ENCODE measurements at regions not wholly inside any gene's neighbourhood (a gene's known extent, or its start where the extent isn't known, plus 50 kb on each side); places are given as distances from the start of the nearest gene placed in this dataset.

DNA sequence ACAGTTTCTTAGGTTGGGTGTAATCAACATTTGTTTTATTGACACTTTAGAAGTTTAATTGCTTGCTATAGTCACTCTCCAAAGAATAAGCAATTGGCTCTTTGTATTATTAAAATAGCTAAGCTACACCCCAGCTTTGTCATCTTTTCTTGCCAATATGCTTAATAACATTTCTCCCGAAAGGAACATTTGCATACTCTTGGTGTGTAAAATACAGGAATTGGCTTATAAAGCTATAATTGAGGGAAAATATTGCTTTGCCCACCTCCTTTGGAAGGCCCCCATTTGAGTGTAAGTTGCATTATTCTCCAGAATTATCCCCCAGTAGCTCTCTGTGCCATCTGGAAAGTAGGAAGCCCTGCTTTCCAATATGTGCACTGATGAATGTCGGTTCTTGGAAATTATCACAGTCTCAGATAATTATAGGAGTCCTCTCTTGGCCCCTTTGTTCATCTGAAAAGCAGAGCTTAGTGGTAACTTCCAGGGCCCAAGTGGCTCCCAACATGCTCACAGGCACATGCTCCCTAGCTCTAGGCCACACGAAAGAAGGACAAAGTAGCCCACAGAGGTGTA, 92.4 kb upstream of the B3GAT2 start:
- no peak overlapping the region for H3K4me3 ChIP-seq (ENCODE audit: insufficient read depth, low read depth, low read length, poor library complexity, severe bottlenecking)
- H3K36me3 ChIP-seq (ENCODE audit: control insufficient read depth, insufficient read depth, low read length): no peaks in the 10 kb centered on the region
- H3K27ac ChIP-seq (ENCODE audit: insufficient read depth, low read length, poor library complexity, severe bottlenecking): no peak overlapping the region
- H3K27me3 ChIP-seq (replicated peaks; ENCODE audit: control insufficient read depth, insufficient read depth, low read length, poor library complexity, severe bottlenecking): no peaks in the 10 kb centered on the region
- no peaks in the 10 kb centered on the region for H3K4me1 ChIP-seq (ENCODE audit: control insufficient read depth, insufficient read depth, low read length, poor library complexity, severe bottlenecking)
- DNase-seq: no peak
- no peaks in the 10 kb centered on the region for H3K9me3 ChIP-seq (ENCODE audit: control insufficient read depth, low read length)

DNA sequence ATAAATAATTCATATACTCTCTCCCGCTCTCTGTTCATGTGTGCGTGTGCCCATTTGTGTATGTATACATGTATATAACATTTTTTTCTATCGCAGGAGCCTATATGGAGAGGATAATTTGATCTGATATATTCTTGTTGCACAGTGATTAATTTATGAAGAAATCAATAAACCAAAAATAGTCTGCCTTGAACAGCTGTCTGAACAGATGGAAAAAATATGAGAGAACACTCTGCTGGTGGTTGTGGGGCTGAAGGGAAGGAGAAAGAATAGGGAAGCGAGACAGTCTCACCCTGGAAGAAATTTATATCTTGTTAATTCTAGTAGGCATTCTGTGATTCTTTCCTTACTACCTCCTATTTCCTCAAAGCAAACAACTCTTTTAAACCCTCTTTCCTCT, 96.6 kb upstream of the B3GAT2 start:
- no peaks in the 10 kb centered on the region for H3K27me3 ChIP-seq (replicated peaks; ENCODE audit: control insufficient read depth, insufficient read depth, low read length, poor library complexity, severe bottlenecking)
- no peaks in the 10 kb centered on the region for H3K4me1 ChIP-seq (ENCODE audit: control insufficient read depth, insufficient read depth, low read length, poor library complexity, severe bottlenecking)

DNA sequence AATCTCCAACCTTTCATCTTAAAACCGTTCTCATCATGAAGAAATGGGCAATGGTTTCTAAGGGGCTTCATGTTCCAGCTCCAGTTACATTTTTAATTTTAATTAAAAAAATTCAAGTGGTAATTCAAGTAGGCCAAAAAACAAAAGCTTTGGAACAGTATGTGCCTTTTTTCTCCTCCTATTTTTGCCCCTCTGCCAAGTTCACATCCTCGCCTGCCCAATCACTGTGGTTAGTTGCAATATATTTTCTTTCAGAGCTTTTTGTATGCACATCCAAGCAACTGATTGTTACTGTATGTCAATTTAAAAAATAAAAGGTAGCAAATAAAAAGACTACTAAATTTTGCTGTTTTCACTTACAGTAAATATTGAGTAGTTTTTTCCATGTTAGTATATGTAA, 99.8 kb upstream of the B3GAT2 start:
- no peaks in the 10 kb centered on the region for H3K36me3 ChIP-seq (ENCODE audit: control insufficient read depth, insufficient read depth, low read length)
- H3K9me3 ChIP-seq (ENCODE audit: control insufficient read depth, low read length): no peaks in the 10 kb centered on the region
- H3K4me3 ChIP-seq (ENCODE audit: insufficient read depth, low read depth, low read length, poor library complexity, severe bottlenecking): no peak overlapping the region
- no peaks in the 10 kb centered on the region for H3K27me3 ChIP-seq (replicated peaks; ENCODE audit: control insufficient read depth, insufficient read depth, low read length, poor library complexity, severe bottlenecking)
- no peak overlapping the region for H3K27ac ChIP-seq (ENCODE audit: insufficient read depth, low read length, poor library complexity, severe bottlenecking)
- no peaks in the 10 kb centered on the region for H3K4me1 ChIP-seq (ENCODE audit: control insufficient read depth, insufficient read depth, low read length, poor library complexity, severe bottlenecking)
- no peak for DNase-seq

More for the DNA sequence above, 96.6 kb upstream of the B3GAT2 start:
- no peaks in the 10 kb centered on the region for H3K9me3 ChIP-seq (ENCODE audit: control insufficient read depth, low read length)
- no peak overlapping the region for H3K27ac ChIP-seq (ENCODE audit: insufficient read depth, low read length, poor library complexity, severe bottlenecking)
- H3K36me3 ChIP-seq (ENCODE audit: control insufficient read depth, insufficient read depth, low read length): no peaks in the 10 kb centered on the region
- H3K4me3 ChIP-seq (ENCODE audit: insufficient read depth, low read depth, low read length, poor library complexity, severe bottlenecking): no peak overlapping the region
- DNase-seq: no peak

DNA sequence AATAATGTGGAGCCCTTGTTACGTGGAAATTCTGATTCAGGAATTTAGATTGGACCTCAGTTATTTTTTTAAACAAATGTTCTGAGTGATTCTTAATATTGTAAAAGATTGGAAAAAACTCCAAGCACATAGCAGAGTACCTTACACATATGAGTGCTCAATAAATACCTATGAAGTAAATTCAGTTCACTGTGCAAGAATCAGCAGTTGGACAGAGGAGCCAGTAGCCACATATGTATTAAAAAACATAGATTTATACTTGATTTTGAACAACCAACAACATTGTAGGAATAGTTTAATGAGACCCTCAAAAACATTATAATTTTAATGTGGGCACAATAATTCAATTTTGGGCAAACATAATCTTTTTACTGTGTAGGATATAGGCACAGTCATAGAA, 109.3 kb upstream of the B3GAT2 start:
- no peak overlapping the region for H3K4me3 ChIP-seq (ENCODE audit: insufficient read depth, low read depth, low read length, poor library complexity, severe bottlenecking)
- no peak for DNase-seq
- no peak overlapping the region for H3K27ac ChIP-seq (ENCODE audit: insufficient read depth, low read length, poor library complexity, severe bottlenecking)

DNA sequence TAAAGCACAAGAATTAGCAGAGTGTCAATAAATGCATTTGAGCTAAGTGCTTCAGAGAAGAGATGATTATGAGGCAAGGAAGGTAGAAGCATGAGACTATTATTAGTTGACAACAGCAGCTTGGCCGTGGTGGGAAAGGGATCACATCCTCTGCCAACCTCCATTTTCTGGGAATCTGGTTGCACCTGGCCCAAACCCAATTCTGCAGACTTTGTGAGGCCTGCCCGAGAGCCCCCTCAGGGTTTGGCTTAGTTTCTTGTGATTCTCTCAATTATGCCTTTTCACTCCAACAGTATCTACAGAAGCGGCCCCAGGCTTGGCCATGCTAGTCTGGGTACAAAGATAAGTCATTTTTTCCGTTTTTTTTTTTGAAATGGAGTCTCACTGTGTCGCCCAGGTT, 111.0 kb upstream of the B3GAT2 start:
- Histone ChIP-seq H3K4me1 (ENCODE audit: control insufficient read depth, insufficient read depth, low read length, poor library complexity, severe bottlenecking) (no peaks in the 10 kb centered on the region), H3K27me3 (replicated peaks; ENCODE audit: control insufficient read depth, insufficient read depth, low read length, poor library complexity, severe bottlenecking) (no peaks in the 10 kb centered on the region), H3K4me3 (ENCODE audit: insufficient read depth, low read depth, low read length, poor library complexity, severe bottlenecking) (no peak overlapping the region), H3K27ac (ENCODE audit: insufficient read depth, low read length, poor library complexity, severe bottlenecking) (no peak overlapping the region), H3K9me3 (ENCODE audit: control insufficient read depth, low read length) (no peaks in the 10 kb centered on the region), H3K36me3 (ENCODE audit: control insufficient read depth, insufficient read depth, low read length) (no peaks in the 10 kb centered on the region)
- no peak for DNase-seq

More for the DNA sequence above, 109.3 kb upstream of the B3GAT2 start:
- Histone ChIP-seq H3K4me1 (ENCODE audit: control insufficient read depth, insufficient read depth, low read length, poor library complexity, severe bottlenecking) (no peaks in the 10 kb centered on the region), H3K27me3 (replicated peaks; ENCODE audit: control insufficient read depth, insufficient read depth, low read length, poor library complexity, severe bottlenecking) (no peaks in the 10 kb centered on the region), H3K36me3 (ENCODE audit: control insufficient read depth, insufficient read depth, low read length) (no peaks in the 10 kb centered on the region), H3K9me3 (ENCODE audit: control insufficient read depth, low read length) (no peaks in the 10 kb centered on the region)

DNA sequence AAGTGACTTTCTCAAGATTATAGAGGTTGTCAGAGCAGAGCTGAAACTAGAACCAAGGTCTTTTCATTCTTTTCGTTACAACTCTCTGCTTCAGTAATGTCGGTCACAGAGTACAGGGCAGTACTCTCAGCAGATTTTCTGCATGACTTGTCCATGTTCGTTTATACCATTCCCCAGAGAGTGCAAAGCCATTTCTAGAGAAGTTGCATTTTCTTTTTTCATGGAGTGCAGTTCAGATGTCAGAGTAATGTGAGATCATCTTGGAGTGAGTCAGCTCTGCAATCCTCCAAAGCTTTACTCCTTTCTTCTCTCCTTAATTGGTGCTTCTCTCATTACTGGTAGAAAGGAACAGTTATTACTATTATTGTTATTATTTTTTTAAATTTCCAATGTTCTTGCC, 115.6 kb upstream of the B3GAT2 start:
- no peak for DNase-seq
- no peak overlapping the region for H3K27ac ChIP-seq (ENCODE audit: insufficient read depth, low read length, poor library complexity, severe bottlenecking)
- H3K27me3 ChIP-seq (replicated peaks; ENCODE audit: control insufficient read depth, insufficient read depth, low read length, poor library complexity, severe bottlenecking): no peaks in the 10 kb centered on the region
- H3K36me3 ChIP-seq (ENCODE audit: control insufficient read depth, insufficient read depth, low read length): no peaks in the 10 kb centered on the region
- no peaks in the 10 kb centered on the region for H3K9me3 ChIP-seq (ENCODE audit: control insufficient read depth, low read length)
- H3K4me3 ChIP-seq (ENCODE audit: insufficient read depth, low read depth, low read length, poor library complexity, severe bottlenecking): no peak overlapping the region
- H3K4me1 ChIP-seq (ENCODE audit: control insufficient read depth, insufficient read depth, low read length, poor library complexity, severe bottlenecking): no peaks in the 10 kb centered on the region

DNA sequence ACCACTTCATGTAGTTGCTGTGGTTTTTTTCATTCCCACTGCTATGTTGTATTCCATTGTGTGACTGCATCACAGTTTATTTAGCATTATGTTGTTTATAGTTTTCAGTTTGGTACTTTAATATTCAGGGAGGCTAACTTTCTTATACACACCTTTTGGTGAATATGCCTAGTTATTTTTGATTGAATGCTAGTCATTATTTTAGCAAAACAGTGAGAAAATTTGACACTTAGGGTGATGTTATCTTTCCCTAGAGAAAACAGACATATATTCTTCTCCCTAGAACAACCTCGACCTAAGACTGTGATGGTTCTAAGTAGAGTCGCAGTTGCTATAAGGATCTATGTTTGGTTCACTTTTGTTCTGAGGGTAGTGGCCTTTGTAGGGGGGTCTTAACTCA, 120.8 kb upstream of the B3GAT2 start:
- no peak for DNase-seq
- Histone ChIP-seq H3K27me3 (replicated peaks; ENCODE audit: control insufficient read depth, insufficient read depth, low read length, poor library complexity, severe bottlenecking) (no peaks in the 10 kb centered on the region), H3K4me1 (ENCODE audit: control insufficient read depth, insufficient read depth, low read length, poor library complexity, severe bottlenecking) (no peaks in the 10 kb centered on the region), H3K36me3 (ENCODE audit: control insufficient read depth, insufficient read depth, low read length) (no peaks in the 10 kb centered on the region), H3K4me3 (ENCODE audit: insufficient read depth, low read depth, low read length, poor library complexity, severe bottlenecking) (no peak overlapping the region), H3K9me3 (ENCODE audit: control insufficient read depth, low read length) (no peaks in the 10 kb centered on the region), H3K27ac (ENCODE audit: insufficient read depth, low read length, poor library complexity, severe bottlenecking) (no peak overlapping the region)

DNA sequence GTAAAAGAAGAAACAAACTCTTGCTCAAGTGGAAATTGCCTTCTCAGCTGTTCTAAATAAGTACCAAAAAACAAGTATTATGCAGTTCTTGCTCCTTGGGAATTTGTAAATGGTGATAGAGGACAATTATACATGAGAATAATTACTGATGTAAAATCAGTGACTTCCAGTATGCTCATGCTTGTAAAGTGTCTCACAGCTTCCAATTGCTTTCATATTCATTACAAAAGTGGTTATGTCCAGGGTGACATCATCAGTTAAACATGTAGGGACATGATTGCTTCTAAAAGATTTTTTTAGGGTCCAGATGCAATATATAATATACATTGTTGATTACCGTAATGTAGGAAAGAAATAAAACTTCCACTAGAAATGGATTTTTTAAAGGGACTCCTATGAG, 122.8 kb upstream of the B3GAT2 start:
- DNase-seq: no peak
- Histone ChIP-seq H3K27me3 (replicated peaks; ENCODE audit: control insufficient read depth, insufficient read depth, low read length, poor library complexity, severe bottlenecking) (no peaks in the 10 kb centered on the region), H3K36me3 (ENCODE audit: control insufficient read depth, insufficient read depth, low read length) (no peaks in the 10 kb centered on the region), H3K27ac (ENCODE audit: insufficient read depth, low read length, poor library complexity, severe bottlenecking) (no peak overlapping the region), H3K9me3 (ENCODE audit: control insufficient read depth, low read length) (no peaks in the 10 kb centered on the region), H3K4me1 (ENCODE audit: control insufficient read depth, insufficient read depth, low read length, poor library complexity, severe bottlenecking) (no peaks in the 10 kb centered on the region), H3K4me3 (ENCODE audit: insufficient read depth, low read depth, low read length, poor library complexity, severe bottlenecking) (no peak overlapping the region)

DNA sequence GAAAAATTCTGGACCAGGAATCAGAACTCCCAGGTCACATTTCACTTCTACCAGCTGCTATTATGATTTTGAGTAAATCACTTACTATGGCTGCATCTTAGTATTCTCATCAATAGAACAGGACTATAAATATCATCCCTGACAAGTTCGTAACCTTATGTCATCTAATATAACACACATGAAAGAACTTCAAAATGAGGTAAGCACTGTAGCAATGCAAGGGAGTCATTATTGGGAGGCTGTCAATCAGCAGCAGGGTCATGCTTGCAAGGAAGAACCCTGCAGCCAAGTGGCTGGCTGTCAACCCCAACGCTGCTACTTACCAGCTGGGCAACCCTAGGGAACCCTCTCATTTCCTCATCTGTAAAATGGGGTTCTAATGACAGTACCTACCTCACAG, 123.3 kb upstream of the B3GAT2 start:
- DNase-seq: no peak
- Histone ChIP-seq H3K9me3 (ENCODE audit: control insufficient read depth, low read length) (no peaks in the 10 kb centered on the region), H3K36me3 (ENCODE audit: control insufficient read depth, insufficient read depth, low read length) (no peaks in the 10 kb centered on the region), H3K27ac (ENCODE audit: insufficient read depth, low read length, poor library complexity, severe bottlenecking) (no peak overlapping the region), H3K4me3 (ENCODE audit: insufficient read depth, low read depth, low read length, poor library complexity, severe bottlenecking) (no peak overlapping the region), H3K27me3 (replicated peaks; ENCODE audit: control insufficient read depth, insufficient read depth, low read length, poor library complexity, severe bottlenecking) (no peaks in the 10 kb centered on the region), H3K4me1 (ENCODE audit: control insufficient read depth, insufficient read depth, low read length, poor library complexity, severe bottlenecking) (no peaks in the 10 kb centered on the region)

DNA sequence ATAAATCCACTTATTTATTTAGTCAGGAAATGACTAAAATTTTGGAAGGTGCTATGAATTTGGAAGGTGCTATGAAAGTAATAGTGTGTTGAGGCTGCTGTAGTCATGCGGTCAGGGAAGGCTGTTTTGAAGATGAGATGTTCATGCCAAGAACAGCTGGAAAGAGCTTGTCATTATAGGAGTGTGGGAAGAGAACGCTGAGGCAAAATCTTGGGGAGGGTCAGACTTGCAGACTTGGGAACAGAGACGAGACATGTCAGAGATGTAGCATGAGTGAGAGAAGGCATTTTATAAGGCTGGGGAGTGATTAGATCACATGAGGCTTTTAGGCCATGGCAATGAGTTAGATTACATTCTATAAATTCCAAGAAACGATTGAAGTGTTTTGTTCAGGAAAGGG, 124.0 kb upstream of the B3GAT2 start:
- Histone ChIP-seq H3K4me3 (ENCODE audit: insufficient read depth, low read depth, low read length, poor library complexity, severe bottlenecking) (no peak overlapping the region), H3K27me3 (replicated peaks; ENCODE audit: control insufficient read depth, insufficient read depth, low read length, poor library complexity, severe bottlenecking) (no peaks in the 10 kb centered on the region), H3K4me1 (ENCODE audit: control insufficient read depth, insufficient read depth, low read length, poor library complexity, severe bottlenecking) (no peaks in the 10 kb centered on the region), H3K36me3 (ENCODE audit: control insufficient read depth, insufficient read depth, low read length) (no peaks in the 10 kb centered on the region), H3K27ac (ENCODE audit: insufficient read depth, low read length, poor library complexity, severe bottlenecking) (no peak overlapping the region), H3K9me3 (ENCODE audit: control insufficient read depth, low read length) (no peaks in the 10 kb centered on the region)
- no peak for DNase-seq
